WI38 (cell line): ENCODE measurements at regions not wholly inside any gene's neighbourhood (a gene's known extent, or its start where the extent isn't known, plus 50 kb on each side); places are given as distances from the start of the nearest gene placed in this dataset.

Experiments used
- H3K4me3 ChIP-seq: 2 replicates; pipeline ENCODE4 v1.5.1; 2011; ENCODE audit warnings: low read depth, mild to moderate bottlenecking, control low read depth, low read length
- CTCF ChIP-seq: IDR thresholded peaks from 2 replicates; pipeline ENCODE4 v1.5.1; 2012; ENCODE audit warnings: low read depth, mild to moderate bottlenecking, control low read depth, low read length

GRCh38 chr2:238593236-238593635 lies 166.5 kb downstream of the ASB1 start:
- no peak for TF ChIP-seq CTCF
- H3K4me3 ChIP-seq = no peak overlapping the region

DNA sequence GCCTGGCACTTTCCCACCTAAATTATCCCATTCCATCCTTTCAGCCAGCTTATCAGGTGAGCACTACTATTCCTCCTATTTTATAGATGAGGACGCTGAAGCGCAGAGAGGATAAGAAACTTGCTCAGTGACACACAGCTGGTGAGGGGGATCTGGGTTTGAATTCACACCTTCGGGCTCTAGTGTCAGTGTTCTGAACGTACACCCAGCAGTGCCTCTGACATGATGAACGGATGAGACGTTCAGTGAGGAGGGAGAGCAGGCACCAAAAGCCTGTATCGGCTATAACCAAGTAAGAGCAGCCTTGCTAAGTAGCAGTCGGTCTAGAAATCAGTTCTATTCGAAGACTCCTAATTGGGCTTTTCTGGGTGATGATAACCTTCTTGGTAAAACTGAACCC lies 167.0 kb downstream of the ASB1 start:
- no peak for TF ChIP-seq CTCF
- H3K4me3 ChIP-seq = no peak overlapping the region

- TF ChIP-seq CTCF = no peak
- no peak overlapping the region for H3K4me3 ChIP-seq
Measured at GRCh38 chr2:238594796-238595749, 168.3 kb downstream of the ASB1 start.

- no peak for TF ChIP-seq CTCF
- no peak overlapping the region for H3K4me3 ChIP-seq
Measured at GRCh38 chr2:238595750-238596570, 169.2 kb downstream of the ASB1 start.

DNA sequence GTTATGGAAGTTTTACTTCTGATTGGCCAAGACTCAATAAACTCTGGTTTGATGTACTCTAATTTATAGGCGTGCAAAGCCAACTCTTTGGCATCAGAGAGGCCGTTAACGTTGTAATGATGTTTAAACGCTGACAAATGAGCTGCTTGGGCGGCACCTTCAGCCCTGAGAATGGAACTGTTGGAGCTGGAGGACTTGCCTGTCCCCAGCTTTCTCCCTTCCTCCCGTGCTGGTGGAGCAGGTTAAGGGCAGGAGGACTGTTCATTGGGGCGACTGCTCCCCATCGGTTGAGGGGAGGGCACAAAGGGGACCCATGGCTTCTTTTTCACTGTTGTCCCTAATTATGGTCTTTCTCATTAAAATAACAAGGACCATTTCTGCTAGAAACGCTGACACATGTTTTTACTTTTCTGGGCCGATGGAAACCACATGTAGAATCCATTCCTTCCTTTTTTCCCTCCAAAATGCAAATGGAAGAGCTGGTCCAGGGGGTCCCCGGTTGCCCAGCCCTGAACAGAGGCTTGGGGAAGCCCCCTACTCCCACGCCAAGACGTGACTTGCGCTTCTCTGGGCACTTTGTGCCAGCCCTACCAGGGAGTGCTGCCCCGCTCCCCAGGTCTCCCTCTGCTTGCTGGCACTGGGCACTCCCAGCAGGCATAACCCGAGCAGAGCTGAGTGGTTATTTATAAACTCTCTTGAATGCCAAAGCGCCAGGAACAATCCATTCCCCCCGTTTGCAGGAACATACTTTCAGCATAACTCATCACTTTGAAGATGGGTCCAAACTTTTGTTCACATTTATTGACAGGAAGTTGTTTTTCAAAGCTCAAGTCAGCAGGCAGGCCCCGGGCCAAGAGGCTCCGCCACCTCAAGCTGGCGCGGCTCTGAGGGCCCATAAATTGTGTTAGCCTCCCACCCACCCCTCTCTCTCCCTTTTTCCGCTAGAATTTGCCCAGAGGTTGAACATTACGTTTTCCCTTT lies 170.1 kb downstream of the ASB1 start:
- H3K4me3 ChIP-seq = no peak overlapping the region
- no peak for TF ChIP-seq CTCF

- H3K4me3 ChIP-seq = no peak overlapping the region
- no peak for TF ChIP-seq CTCF
Measured at GRCh38 chr2:238597638-238598528, 171.2 kb downstream of the ASB1 start.
